ENCODE measurements at regions not wholly inside any gene's neighbourhood (a gene's known extent, or its start where the extent isn't known, plus 50 kb on each side); places are given as distances from the start of the nearest gene placed in this dataset.

GRCh38 chr11:96954587-96955242 lies 564.9 kb downstream of the JRKL start:
- ChIA-PET RAD21 (ENCODE audit: unreplicated experiment) (no interaction called here), CTCF (no interaction called here), POLR2A (no interaction called here), SMC1A (ENCODE audit: uncharacterized antibody, unreplicated experiment) (no interaction called here)
- Histone ChIP-seq H3K4me3 (no peak overlapping the region), H2AFZ (ENCODE audit: control insufficient read depth, low read depth, low read length) (no peak overlapping the region), H3K36me3 (ENCODE audit: control insufficient read depth in 2 of 2, insufficient read depth in 2 of 2, low read length in 1 of 2) (no peaks in the 10 kb centered on the region), H3K27me3 (replicated peaks in 1 of 2; ENCODE audit: control insufficient read depth in 2 of 2, insufficient read depth in 2 of 2, low read length in 1 of 2) (no peaks in the 10 kb centered on the region), H3K27ac (ENCODE audit: control insufficient read depth, insufficient read depth) (no peak overlapping the region), H3K4me2 (ENCODE audit: control insufficient read depth, insufficient read depth) (no peak overlapping the region), H3K9ac (ENCODE audit: control insufficient read depth, insufficient read depth, low read length) (no peak overlapping the region), H4K20me1 (ENCODE audit: control insufficient read depth, insufficient read depth) (no peaks in the 10 kb centered on the region), H3K4me1 (ENCODE audit: control insufficient read depth, insufficient read depth, low read length) (no peaks in the 10 kb centered on the region), H3K9me3 (replicated peaks; ENCODE audit: control insufficient read depth, insufficient read depth, low read length) (no peaks in the 10 kb centered on the region), H3K79me2 (ENCODE audit: control insufficient read depth, insufficient read depth, low read length) (no peaks in the 10 kb centered on the region)
- no TSS peak for BruUV-seq (replicated peaks)
- intact Hi-C loops (cut with micrococcal nuclease; ENCODE audit: unreplicated experiment) (no loop called here), in situ Hi-C loops (cut with MboI) (no loop called here)
- FAIRE-seq, result no peak
- WGBS (ENCODE audit: insufficient coverage, insufficient replicate concordance, low lambda C conversion rate, missing lambda C conversion rate), result 21% methylated on average over 4 of the region's 4 CpGs
- ATAC-seq, result no peak
- no peak for TF ChIP-seq ATF7 (IDR thresholded peaks at IDR 0.05; ENCODE audit: low read depth)
- no peak for TF ChIP-seq POU2F2 (IDR thresholded peaks at IDR 0.05; ENCODE audit: borderline replicate concordance, low read depth, low read length)
- TF ChIP-seq WRNIP1 (IDR thresholded peaks at IDR 0.05; ENCODE audit: borderline replicate concordance, low read depth, low read length), result no peak
- no peak for TF ChIP-seq MYB (IDR thresholded peaks at IDR 0.05; ENCODE audit: borderline replicate concordance, low read depth, low read length)
- no peak for DNase-seq (ENCODE audit: low read depth, low spot score)

DNA sequence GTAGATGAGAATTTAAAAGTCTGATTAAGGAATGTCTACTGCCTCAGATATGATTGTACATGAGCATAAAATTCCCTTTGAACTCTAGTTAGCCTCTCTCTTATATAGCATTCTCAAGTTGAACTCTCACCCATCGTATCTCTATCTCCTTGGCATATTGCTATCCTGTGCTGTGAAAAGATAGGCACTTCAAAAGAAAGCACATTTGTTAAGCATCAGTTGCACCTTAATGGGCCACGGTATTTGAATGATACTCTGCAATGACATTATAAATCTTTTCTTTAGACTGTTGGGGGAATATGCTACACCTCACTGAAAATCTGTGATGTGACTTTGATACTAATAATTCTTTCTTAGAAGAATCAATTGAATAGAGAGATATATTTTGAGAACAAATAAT lies 570.7 kb downstream of the JRKL start:
- Histone ChIP-seq H3K9me3 (replicated peaks; ENCODE audit: control insufficient read depth, insufficient read depth, low read length) (no peaks in the 10 kb centered on the region), H3K27me3 (replicated peaks in 1 of 2; ENCODE audit: control insufficient read depth in 2 of 2, insufficient read depth in 2 of 2, low read length in 1 of 2) (no peaks in the 10 kb centered on the region), H3K4me1 (ENCODE audit: control insufficient read depth, insufficient read depth, low read length) (no peaks in the 10 kb centered on the region), H4K20me1 (ENCODE audit: control insufficient read depth, insufficient read depth) (no peaks in the 10 kb centered on the region), H3K79me2 (ENCODE audit: control insufficient read depth, insufficient read depth, low read length) (no peaks in the 10 kb centered on the region), H3K27ac (ENCODE audit: control insufficient read depth, insufficient read depth) (no peak overlapping the region), H3K9ac (ENCODE audit: control insufficient read depth, insufficient read depth, low read length) (no peak overlapping the region), H3K36me3 (ENCODE audit: control insufficient read depth in 2 of 2, insufficient read depth in 2 of 2, low read length in 1 of 2) (no peaks in the 10 kb centered on the region), H2AFZ (ENCODE audit: control insufficient read depth, low read depth, low read length) (no peak overlapping the region), H3K4me2 (ENCODE audit: control insufficient read depth, insufficient read depth) (no peak overlapping the region), H3K4me3 (no peak overlapping the region)
- ChIA-PET SMC1A (ENCODE audit: uncharacterized antibody, unreplicated experiment) (no interaction called here), RAD21 (ENCODE audit: unreplicated experiment) (no interaction called here), CTCF (no interaction called here), POLR2A (no interaction called here)
- no peak for DNase-seq (ENCODE audit: low read depth, low spot score)
- no peak for ATAC-seq
- FAIRE-seq, result no peak
- BruUV-seq (replicated peaks), result no TSS peak
- TF ChIP-seq RCOR1 (conservative IDR thresholded peaks at IDR 0.05; ENCODE audit: low read depth, low read length) (no peak), NR2C1 (IDR thresholded peaks at IDR 0.05) (no peak), MXI1 (IDR thresholded peaks at IDR 0.05; ENCODE audit: low read depth, low read length) (no peak), EP300 (IDR thresholded peaks at IDR 0.05; ENCODE audit: borderline replicate concordance in 1 of 2, control insufficient read depth in 1 of 2, low read depth in 2 of 2, low read length in 2 of 2) (no peak)
- TF ChIP-seq, protein P1, sequence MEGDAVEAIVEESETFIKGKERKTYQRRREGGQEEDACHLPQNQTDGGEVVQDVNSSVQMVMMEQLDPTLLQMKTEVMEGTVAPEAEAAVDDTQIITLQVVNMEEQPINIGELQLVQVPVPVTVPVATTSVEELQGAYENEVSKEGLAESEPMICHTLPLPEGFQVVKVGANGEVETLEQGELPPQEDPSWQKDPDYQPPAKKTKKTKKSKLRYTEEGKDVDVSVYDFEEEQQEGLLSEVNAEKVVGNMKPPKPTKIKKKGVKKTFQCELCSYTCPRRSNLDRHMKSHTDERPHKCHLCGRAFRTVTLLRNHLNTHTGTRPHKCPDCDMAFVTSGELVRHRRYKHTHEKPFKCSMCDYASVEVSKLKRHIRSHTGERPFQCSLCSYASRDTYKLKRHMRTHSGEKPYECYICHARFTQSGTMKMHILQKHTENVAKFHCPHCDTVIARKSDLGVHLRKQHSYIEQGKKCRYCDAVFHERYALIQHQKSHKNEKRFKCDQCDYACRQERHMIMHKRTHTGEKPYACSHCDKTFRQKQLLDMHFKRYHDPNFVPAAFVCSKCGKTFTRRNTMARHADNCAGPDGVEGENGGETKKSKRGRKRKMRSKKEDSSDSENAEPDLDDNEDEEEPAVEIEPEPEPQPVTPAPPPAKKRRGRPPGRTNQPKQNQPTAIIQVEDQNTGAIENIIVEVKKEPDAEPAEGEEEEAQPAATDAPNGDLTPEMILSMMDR (IDR thresholded peaks at IDR 0.05 in 2 of 3, conservative IDR thresholded peaks at IDR 0.05 in 1 of 3; ENCODE audit: control insufficient read depth in 2 of 3, extremely low read depth in 1 of 3, insufficient read depth in 1 of 3, low read depth in 3 of 3, low read length in 3 of 3), result no peak
- 0% methylated on average over 2 of the region's 2 CpGs for WGBS (ENCODE audit: insufficient coverage, insufficient replicate concordance, low lambda C conversion rate, missing lambda C conversion rate)
- in situ Hi-C loops (cut with MboI) (no loop called here), intact Hi-C loops (cut with micrococcal nuclease; ENCODE audit: unreplicated experiment) (no loop called here)

Data from GM12878 (cell line).